A673 (cell line): ENCODE measurements at regions not wholly inside any gene's neighbourhood (a gene's known extent, or its start where the extent isn't known, plus 50 kb on each side); places are given as distances from the start of the nearest gene placed in this dataset.
"Not testable (repeated sequence)": the region's sequence is repeated elsewhere in the genome, so short reads cannot be mapped to it uniquely, and the experiment has no call there.

ENCODE experiments used
- BruUV-seq: library from RNA; stranded (reverse); fragments of 400-500 nt; replicated peaks from 2 replicates; lab custom pipeline; 2021; lab: Mats Ljungman, UMichigan
- CTCF ChIA-PET: fragments of 300-600 bp; sonication (Branson Sonifier 250); formaldehyde crosslinking; loops from one replicate; lab custom pipeline; 2022; ENCODE audit warnings: antibody characterized with exemption; lab: Charles Lee
- POLR2A ChIA-PET: fragments of 300-600 bp; sonication (Branson Sonifier 250); formaldehyde crosslinking; loops from one replicate; lab custom pipeline; 2022; ENCODE audit warnings: antibody characterized with exemption; ENCODE audit not compliant: low non-redundant PET; lab: Charles Lee
- DNase-seq: peaks from one replicate; pipeline ENCODE4 v3.0.0-alpha.2; 2015; ENCODE audit warnings: low spot score
- H3K27ac ChIP-seq: fragments of 200-600 bp; sonication (generic); 2 replicates; pipeline ENCODE4 v1.5.1; 2016; ENCODE audit warnings: mixed run types, low read depth, mild to moderate bottlenecking, mixed read lengths, antibody characterized with exemption, low read length; ENCODE audit not compliant: poor library complexity, severe bottlenecking
- H3K27me3 ChIP-seq: fragments of 200-600 bp; sonication (generic); replicated peaks from 2 replicates; pipeline ENCODE4 v1.6.1; 2017; ENCODE audit warnings: mixed run types, low read depth, mild to moderate bottlenecking, mixed read lengths, antibody characterized with exemption, low read length; ENCODE audit not compliant: insufficient read depth, poor library complexity
- H3K36me3 ChIP-seq: fragments of 200-600 bp; sonication (generic); 2 replicates; pipeline ENCODE4 v1.6.1; 2016; ENCODE audit warnings: mixed run types, mild to moderate bottlenecking, mixed read lengths, antibody characterized with exemption, low read length; ENCODE audit not compliant: insufficient read depth, poor library complexity, severe bottlenecking
- H3K4me1 ChIP-seq: fragments of 200-600 bp; sonication (generic); 2 replicates; pipeline ENCODE4 v1.6.1; 2017; ENCODE audit warnings: mixed run types, mild to moderate bottlenecking, mixed read lengths, antibody characterized with exemption, low read length; ENCODE audit not compliant: insufficient read depth, poor library complexity, severe bottlenecking
- H3K4me3 ChIP-seq: fragments of 200-600 bp; sonication (generic); 2 replicates; pipeline ENCODE4 v1.5.1; 2016; ENCODE audit warnings: low read depth, mixed run types, mild to moderate bottlenecking, mixed read lengths, low read length; ENCODE audit not compliant: poor library complexity, severe bottlenecking
- H3K9me3 ChIP-seq: fragments of 200-600 bp; sonication (generic); 2 replicates; pipeline ENCODE4 v1.6.1; 2016; ENCODE audit warnings: mixed run types, low read depth, mild to moderate bottlenecking, mixed read lengths, antibody characterized with exemption, low read length; ENCODE audit not compliant: poor library complexity, severe bottlenecking
- EZH2 ChIP-seq: fragments of 200-600 bp; sonication (generic); IDR thresholded peaks from 2 replicates; pipeline ENCODE4 v1.6.1; 2017; ENCODE audit warnings: borderline replicate concordance, low read depth, mild to moderate bottlenecking, mixed read lengths, antibody characterized with exemption, low read length; ENCODE audit not compliant: poor library complexity, severe bottlenecking
- intact Hi-C: fragments of 100-400 bp; cut with micrococcal nuclease; formaldehyde crosslinking; loops from one replicate; pipeline ENCODE4 v1.10.0; 2022; ENCODE audit not compliant: unreplicated experiment
- TF ChIP-seq, protein P1 (sequence below): fragments of 300-800, 200-600 bp; sonication (generic); conservative IDR thresholded peaks from 2 replicates; pipeline ENCODE4 v1.5.1; 2017; ENCODE audit warnings: low read depth, mild to moderate bottlenecking, antibody characterized with exemption, low read length, moderate library complexity, mixed read lengths

DNA sequence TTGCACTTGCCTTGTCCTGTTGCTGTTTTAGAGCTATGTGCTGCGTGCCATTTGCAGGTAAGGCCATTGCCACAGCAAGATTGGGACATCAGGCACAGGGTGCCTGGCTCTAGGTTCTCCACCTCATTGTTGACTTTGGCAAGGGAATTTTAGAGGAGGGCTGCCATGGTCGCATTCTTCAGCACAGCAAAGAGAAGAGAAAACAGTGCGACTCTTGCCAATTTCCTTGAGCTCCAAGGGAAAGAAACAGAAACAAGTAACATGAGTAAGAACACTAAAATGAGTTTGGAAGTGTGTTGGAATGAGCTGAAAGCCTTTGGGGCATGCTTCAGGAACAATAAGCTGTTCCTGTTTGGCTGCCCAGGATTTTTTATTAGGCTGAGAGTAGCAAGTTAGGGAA lies 188.1 kb upstream of the IL12B start:
- DNase-seq: no peak
- Histone ChIP-seq H3K27me3 (no peaks in the 10 kb centered on the region), H3K27ac (no peak overlapping the region), H3K36me3 (no peaks in the 10 kb centered on the region), H3K9me3 (no peaks in the 10 kb centered on the region), H3K4me3 (no peak overlapping the region), H3K4me1 (no peaks in the 10 kb centered on the region)
- TF ChIP-seq, protein P1, sequence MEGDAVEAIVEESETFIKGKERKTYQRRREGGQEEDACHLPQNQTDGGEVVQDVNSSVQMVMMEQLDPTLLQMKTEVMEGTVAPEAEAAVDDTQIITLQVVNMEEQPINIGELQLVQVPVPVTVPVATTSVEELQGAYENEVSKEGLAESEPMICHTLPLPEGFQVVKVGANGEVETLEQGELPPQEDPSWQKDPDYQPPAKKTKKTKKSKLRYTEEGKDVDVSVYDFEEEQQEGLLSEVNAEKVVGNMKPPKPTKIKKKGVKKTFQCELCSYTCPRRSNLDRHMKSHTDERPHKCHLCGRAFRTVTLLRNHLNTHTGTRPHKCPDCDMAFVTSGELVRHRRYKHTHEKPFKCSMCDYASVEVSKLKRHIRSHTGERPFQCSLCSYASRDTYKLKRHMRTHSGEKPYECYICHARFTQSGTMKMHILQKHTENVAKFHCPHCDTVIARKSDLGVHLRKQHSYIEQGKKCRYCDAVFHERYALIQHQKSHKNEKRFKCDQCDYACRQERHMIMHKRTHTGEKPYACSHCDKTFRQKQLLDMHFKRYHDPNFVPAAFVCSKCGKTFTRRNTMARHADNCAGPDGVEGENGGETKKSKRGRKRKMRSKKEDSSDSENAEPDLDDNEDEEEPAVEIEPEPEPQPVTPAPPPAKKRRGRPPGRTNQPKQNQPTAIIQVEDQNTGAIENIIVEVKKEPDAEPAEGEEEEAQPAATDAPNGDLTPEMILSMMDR: no peak
- no peak for TF ChIP-seq EZH2
- ChIA-PET CTCF (no interaction called here), POLR2A (no interaction called here)
- intact Hi-C loops: loop anchor here (10.0 kb wide), 2 partner anchors 396 to 476 kb away; partner anchors contain the start of gene ADRA1B
- no TSS peak for BruUV-seq

DNA sequence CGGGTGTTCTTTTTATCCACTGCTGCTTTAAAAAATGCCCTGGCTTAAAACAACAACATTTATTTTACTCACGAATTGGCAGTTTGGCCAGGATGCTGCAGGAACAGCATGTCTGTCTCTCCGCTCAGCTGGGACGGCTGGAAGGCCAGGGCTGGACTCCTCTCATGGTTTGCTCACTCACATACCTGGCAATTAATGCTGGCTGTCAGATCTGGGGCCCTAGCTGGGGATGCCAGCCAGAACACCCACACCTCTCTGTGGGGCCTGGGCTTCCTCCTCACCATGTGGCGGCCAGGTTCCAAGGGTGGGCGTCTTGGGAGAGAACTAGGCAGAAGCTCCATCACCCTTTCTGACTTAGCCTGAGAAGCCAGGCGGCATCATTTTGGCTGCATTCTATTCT lies 189.1 kb upstream of the IL12B start:
- intact Hi-C loops: loop anchor here (10.0 kb wide), 2 partner anchors 395 to 475 kb away; partner anchors contain the start of gene ADRA1B
- DNase-seq: no peak
- Histone ChIP-seq H3K36me3 (no peaks in the 10 kb centered on the region), H3K9me3 (no peaks in the 10 kb centered on the region), H3K27ac (no peak overlapping the region), H3K4me3 (no peak overlapping the region), H3K4me1 (no peaks in the 10 kb centered on the region), H3K27me3 (no peaks in the 10 kb centered on the region)
- CTCF ChIA-PET: no interaction called here
- POLR2A ChIA-PET: no interaction called here
- BruUV-seq: no TSS peak
- TF ChIP-seq, protein P1: no peak
- no peak for TF ChIP-seq EZH2

DNA sequence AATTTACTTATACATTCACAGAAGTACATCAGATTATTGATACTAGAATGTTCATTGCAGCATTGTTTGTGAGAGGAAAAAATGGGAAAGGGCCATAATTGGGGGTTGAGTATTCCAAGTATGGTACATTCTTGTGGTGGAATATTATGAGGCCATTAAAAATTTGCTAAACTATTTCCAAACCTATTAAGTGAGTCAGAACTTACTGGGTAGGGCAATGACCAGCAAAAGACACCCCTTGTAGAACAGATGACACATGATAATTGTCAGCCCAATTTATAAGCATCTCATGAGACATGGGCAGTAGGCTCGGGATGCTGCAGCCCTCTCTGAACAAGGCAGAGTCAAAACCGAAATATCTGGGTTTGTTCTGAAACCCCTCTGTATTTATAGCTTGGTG lies 192.6 kb upstream of the IL12B start:
- DNase-seq: no peak
- ChIA-PET CTCF (no interaction called here), POLR2A (no interaction called here)
- H3K4me1 ChIP-seq: no peaks in the 10 kb centered on the region
- no peak overlapping the region for H3K27ac ChIP-seq
- no peaks in the 10 kb centered on the region for H3K36me3 ChIP-seq
- intact Hi-C loops: no loop called here
- TF ChIP-seq, protein P1: no peak
- TF ChIP-seq EZH2: no peak
- H3K9me3 ChIP-seq: no peaks in the 10 kb centered on the region
- H3K4me3 ChIP-seq: no peak overlapping the region
- BruUV-seq: no TSS peak
- no peaks in the 10 kb centered on the region for H3K27me3 ChIP-seq

GRCh38 chr5:159524279-159524678 lies 194.0 kb upstream of the IL12B start:
- H3K4me3 ChIP-seq, H3K27me3 ChIP-seq, POLR2A ChIA-PET, H3K4me1 ChIP-seq, BruUV-seq, DNase-seq, intact Hi-C loops, CTCF ChIA-PET, H3K36me3 ChIP-seq, H3K9me3 ChIP-seq, H3K27ac ChIP-seq: not testable (repeated sequence)
